Natural killer cell (primary cell): ENCODE measurements at regions not wholly inside any gene's neighbourhood (a gene's known extent, or its start where the extent isn't known, plus 50 kb on each side); places are given as distances from the start of the nearest gene placed in this dataset.

ENCODE experiments used
- ATAC-seq, 3 donors: fragments of 150-1000 bp in 2 of 3; fragments of 200-7000 bp in 1 of 3; cut with Tn5 transposase; 1 replicate in 1 of 3; 2 replicates in 2 of 3; pipeline ENCODE4 v1.10.0; 2021; ENCODE audit warnings: mild to moderate bottlenecking in 2 of 3, moderate library complexity in 2 of 3
- DNase-seq, 2 donors: peaks; one replicate each; pipeline versions ENCODE4 v3.0.0 to v3.0.0-alpha.2; 2013 to 2021; ENCODE audit warnings: mixed read lengths in 1 of 2
- H3K27ac ChIP-seq: one replicate; pipeline ENCODE4 v1.5.1; 2013; ENCODE audit warnings: mild to moderate bottlenecking, low read length
- H3K27me3 ChIP-seq: one replicate; pipeline ENCODE4 v1.6.1; 2013; ENCODE audit warnings: low read length; ENCODE audit not compliant: control insufficient read depth, insufficient read depth
- H3K36me3 ChIP-seq: one replicate; pipeline ENCODE4 v1.6.1; 2013; ENCODE audit warnings: low read length; ENCODE audit not compliant: control insufficient read depth, insufficient read depth
- H3K4me1 ChIP-seq: one replicate; pipeline ENCODE4 v1.6.1; 2013; ENCODE audit warnings: low read length; ENCODE audit not compliant: control insufficient read depth, insufficient read depth
- H3K4me3 ChIP-seq: one replicate; pipeline ENCODE4 v1.5.1; 2013; ENCODE audit warnings: low read length
- H3K9me3 ChIP-seq: one replicate; pipeline ENCODE4 v1.6.1; 2013; ENCODE audit warnings: low read length; ENCODE audit not compliant: control insufficient read depth, insufficient read depth
- H3K27ac Mint-ChIP-seq, 2 donors: one replicate each; pipeline ENCODE4 v1.8.0; 2022; ENCODE audit warnings: mild to moderate bottlenecking in 2 of 2, mixed read lengths in 2 of 2, moderate library complexity in 1 of 2
- H3K27me3 Mint-ChIP-seq, 2 donors: one replicate each; pipeline ENCODE4 v1.8.0; 2022; ENCODE audit warnings: low read depth in 2 of 2, mixed read lengths in 2 of 2
- H3K36me3 Mint-ChIP-seq: one replicate; pipeline ENCODE4 v1.8.0; 2022; ENCODE audit warnings: mixed read lengths
- H3K4me1 Mint-ChIP-seq, 2 donors: one replicate each; pipeline ENCODE4 v1.8.0; 2022; ENCODE audit warnings: mixed read lengths in 2 of 2
- H3K4me3 Mint-ChIP-seq: one replicate; pipeline ENCODE4 v1.8.0; 2022; ENCODE audit warnings: mild to moderate bottlenecking, moderate library complexity, mixed read lengths
- H3K9me3 Mint-ChIP-seq, 2 donors: one replicate each; pipeline ENCODE4 v1.8.0; 2022; ENCODE audit warnings: mixed read lengths in 2 of 2
- WGBS: methylation state at CpG from one replicate; pipeline ENCODE4 v1.1.7; 2013; ENCODE audit warnings: missing lambda C conversion rate; ENCODE audit not compliant: insufficient coverage; 5-methylcytosine and 5-hydroxymethylcytosine counted together
- intact Hi-C: fragments of 100-400 bp; cut with micrococcal nuclease; formaldehyde crosslinking; loops from one replicate; pipeline ENCODE4 v1.14.2; 2022
- TF ChIP-seq, protein P1 (sequence below): fragments of 200-600 bp; IDR thresholded peaks from one replicate; pipeline ENCODE4 v1.8.0; 2022; ENCODE audit warnings: antibody characterized with exemption

DNA sequence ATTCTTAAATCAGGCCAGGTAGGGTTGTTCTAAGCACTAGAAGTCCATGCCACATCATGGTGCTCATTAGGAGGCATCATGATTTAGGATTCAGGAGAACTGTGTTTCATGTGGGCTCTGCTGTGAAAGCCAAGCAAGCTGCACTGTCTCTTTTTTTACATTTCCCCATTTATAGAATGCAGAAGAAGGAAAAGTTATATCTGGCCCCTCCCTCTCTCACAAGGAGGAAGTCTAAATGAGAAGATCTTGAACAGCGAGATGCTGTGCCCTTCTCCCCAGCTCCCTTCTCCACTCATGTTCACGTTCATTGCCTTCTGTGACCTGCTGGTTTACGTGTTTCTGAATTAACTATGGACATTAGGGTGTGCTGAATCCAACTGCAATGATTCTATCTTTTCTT is 178.5 kb upstream of the RASGRP1 start:
- no peak overlapping the region for H3K4me3 Mint-ChIP-seq
- TF ChIP-seq, protein P1, sequence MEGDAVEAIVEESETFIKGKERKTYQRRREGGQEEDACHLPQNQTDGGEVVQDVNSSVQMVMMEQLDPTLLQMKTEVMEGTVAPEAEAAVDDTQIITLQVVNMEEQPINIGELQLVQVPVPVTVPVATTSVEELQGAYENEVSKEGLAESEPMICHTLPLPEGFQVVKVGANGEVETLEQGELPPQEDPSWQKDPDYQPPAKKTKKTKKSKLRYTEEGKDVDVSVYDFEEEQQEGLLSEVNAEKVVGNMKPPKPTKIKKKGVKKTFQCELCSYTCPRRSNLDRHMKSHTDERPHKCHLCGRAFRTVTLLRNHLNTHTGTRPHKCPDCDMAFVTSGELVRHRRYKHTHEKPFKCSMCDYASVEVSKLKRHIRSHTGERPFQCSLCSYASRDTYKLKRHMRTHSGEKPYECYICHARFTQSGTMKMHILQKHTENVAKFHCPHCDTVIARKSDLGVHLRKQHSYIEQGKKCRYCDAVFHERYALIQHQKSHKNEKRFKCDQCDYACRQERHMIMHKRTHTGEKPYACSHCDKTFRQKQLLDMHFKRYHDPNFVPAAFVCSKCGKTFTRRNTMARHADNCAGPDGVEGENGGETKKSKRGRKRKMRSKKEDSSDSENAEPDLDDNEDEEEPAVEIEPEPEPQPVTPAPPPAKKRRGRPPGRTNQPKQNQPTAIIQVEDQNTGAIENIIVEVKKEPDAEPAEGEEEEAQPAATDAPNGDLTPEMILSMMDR: no peak
- Histone ChIP-seq H3K27me3 (no peaks in the 10 kb centered on the region), H3K9me3 (no peaks in the 10 kb centered on the region), H3K27ac (no peak overlapping the region), H3K36me3 (no peaks in the 10 kb centered on the region), H3K4me1 (no peaks in the 10 kb centered on the region), H3K4me3 (no peak overlapping the region)
- intact Hi-C loops: no loop called here
- ATAC-seq (no peak), DNase-seq (no peak)
- no peak overlapping the region for H3K27ac Mint-ChIP-seq
- 40% methylated on average over 1 of the region's 3 CpGs for WGBS
- H3K9me3 Mint-ChIP-seq: no peaks in the 10 kb centered on the region
- no peaks in the 10 kb centered on the region for H3K4me1 Mint-ChIP-seq
- peaks cover 16 to 18% of the 10 kb centered on the region in 2 donors for H3K27me3 Mint-ChIP-seq
- no peaks in the 10 kb centered on the region for H3K36me3 Mint-ChIP-seq

GRCh38 chr15:38745126-38745525 is 180.5 kb upstream of the RASGRP1 start:
- Mint-ChIP-seq H3K27me3 (peaks cover 16% of the 10 kb centered on the region in 2 donors), H3K4me1 (no peaks in the 10 kb centered on the region), H3K9me3 (no peaks in the 10 kb centered on the region), H3K36me3 (no peaks in the 10 kb centered on the region), H3K27ac (no peak overlapping the region), H3K4me3 (no peak overlapping the region)
- ATAC-seq (no peak), DNase-seq (no peak)
- no peaks in the 10 kb centered on the region for H3K36me3 ChIP-seq
- intact Hi-C loops: no loop called here
- H3K27me3 ChIP-seq: no peaks in the 10 kb centered on the region
- no peak overlapping the region for H3K27ac ChIP-seq
- TF ChIP-seq, protein P1: no peak
- H3K4me3 ChIP-seq: no peak overlapping the region
- H3K9me3 ChIP-seq: no peaks in the 10 kb centered on the region
- WGBS: 90% methylated on average over 1 of the region's 1 CpG
- H3K4me1 ChIP-seq: no peaks in the 10 kb centered on the region

DNA sequence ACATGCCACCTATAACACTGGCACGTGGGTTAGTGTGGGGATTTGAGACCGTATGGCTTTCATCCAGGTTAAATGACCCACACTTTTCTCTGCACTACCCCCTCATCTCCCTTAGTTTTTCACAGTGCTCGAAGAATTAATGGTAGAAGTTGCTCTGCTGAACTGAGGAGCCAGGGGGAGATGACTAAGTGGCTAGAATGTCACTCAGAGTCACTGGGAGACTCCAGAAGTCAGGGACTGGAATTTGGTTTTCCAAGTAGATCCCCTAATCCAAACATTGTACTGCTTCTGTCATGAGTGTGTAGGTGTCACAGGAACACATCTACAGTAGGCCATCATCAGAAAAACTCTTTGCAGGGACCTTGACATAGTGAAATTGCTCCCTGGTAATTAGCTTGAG is 181.0 kb upstream of the RASGRP1 start:
- ATAC-seq (no peak), DNase-seq (no peak)
- Mint-ChIP-seq H3K4me3 (no peak overlapping the region), H3K4me1 (no peaks in the 10 kb centered on the region), H3K36me3 (no peaks in the 10 kb centered on the region), H3K27ac (no peak overlapping the region), H3K27me3 (peaks cover 16 to 18% of the 10 kb centered on the region in 2 donors), H3K9me3 (no peaks in the 10 kb centered on the region)
- Histone ChIP-seq H3K4me1 (no peaks in the 10 kb centered on the region), H3K9me3 (no peaks in the 10 kb centered on the region), H3K4me3 (no peak overlapping the region), H3K27ac (no peak overlapping the region), H3K27me3 (no peaks in the 10 kb centered on the region), H3K36me3 (no peaks in the 10 kb centered on the region)
- TF ChIP-seq, protein P1: no peak
- intact Hi-C loops: no loop called here
- WGBS: no CpG with 5 or more reads among the region's 3 CpGs

DNA sequence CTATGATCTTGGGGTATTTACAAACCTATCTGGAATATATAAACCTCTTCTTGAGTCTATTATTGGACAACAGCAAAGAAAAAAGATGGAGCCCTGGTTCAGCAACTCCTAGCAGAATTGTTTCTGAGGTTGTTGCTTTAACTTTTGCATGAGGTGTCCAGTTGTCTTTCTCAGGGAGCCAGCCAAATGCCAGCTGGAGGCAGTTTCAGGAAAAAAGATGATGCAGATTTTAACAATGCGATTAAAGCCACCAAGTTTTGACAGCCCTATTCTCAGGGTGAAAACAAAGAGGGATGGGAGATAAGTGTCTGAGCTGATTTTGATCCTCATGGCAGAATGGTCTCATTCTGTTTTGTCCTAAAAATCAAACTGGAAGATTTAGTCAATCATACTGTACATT is 181.6 kb upstream of the RASGRP1 start:
- H3K4me3 ChIP-seq: no peak overlapping the region
- no peak overlapping the region for H3K27ac ChIP-seq
- H3K36me3 ChIP-seq: no peaks in the 10 kb centered on the region
- WGBS: 96% methylated on average over 1 of the region's 1 CpG
- intact Hi-C loops: no loop called here
- no peaks in the 10 kb centered on the region for H3K9me3 Mint-ChIP-seq
- H3K27ac Mint-ChIP-seq: no peak overlapping the region
- no peaks in the 10 kb centered on the region for H3K9me3 ChIP-seq
- H3K4me1 ChIP-seq: no peaks in the 10 kb centered on the region
- no peaks in the 10 kb centered on the region for H3K4me1 Mint-ChIP-seq
- H3K4me3 Mint-ChIP-seq: no peak overlapping the region
- no peak for ATAC-seq
- H3K27me3 Mint-ChIP-seq: peaks cover 16 to 18% of the 10 kb centered on the region in 2 donors
- no peaks in the 10 kb centered on the region for H3K36me3 Mint-ChIP-seq
- H3K27me3 ChIP-seq: no peaks in the 10 kb centered on the region
- TF ChIP-seq, protein P1: no peak
- DNase-seq: no peak
